ENCODE measurements at regions not wholly inside any gene's neighbourhood (a gene's known extent, or its start where the extent isn't known, plus 50 kb on each side); places are given as distances from the start of the nearest gene placed in this dataset.

DNA sequence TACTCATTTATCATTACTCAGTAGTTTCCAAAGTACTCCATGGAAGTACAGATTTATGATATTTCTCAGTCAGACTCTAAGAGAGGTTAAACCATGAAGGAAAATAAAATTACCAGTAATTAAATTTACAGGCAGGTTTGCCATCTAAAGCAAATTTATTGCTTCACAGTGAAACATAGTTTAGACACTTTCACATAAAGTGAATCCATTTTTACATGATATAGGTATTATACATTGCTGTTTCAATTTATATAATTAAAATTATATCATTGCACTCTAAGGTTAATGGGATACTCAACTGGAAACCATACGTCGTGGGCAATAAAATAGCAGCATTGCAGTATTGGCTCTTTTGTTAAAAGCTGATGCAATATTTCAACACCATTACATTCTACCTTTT, 202.8 kb downstream of the SLIT2 start:
- no peak overlapping the region for H2AFZ ChIP-seq (ENCODE audit: low read length)
- H3K79me2 ChIP-seq (ENCODE audit: insufficient read depth, low read length) = no peaks in the 10 kb centered on the region
- no peaks in the 10 kb centered on the region for H3K9me2 ChIP-seq (ENCODE audit: low read depth, low read length)
- no peak overlapping the region for H3K27ac ChIP-seq (ENCODE audit: low read depth, low read length, poor library complexity, severe bottlenecking)
- no peaks in the 10 kb centered on the region for H3K27me3 ChIP-seq (ENCODE audit: insufficient read depth, low read length)
- H3K4me1 ChIP-seq (ENCODE audit: insufficient read depth, low read length, severe bottlenecking) = no peaks in the 10 kb centered on the region
- no peak overlapping the region for H3K9ac ChIP-seq (ENCODE audit: low read length)
- H3K36me3 ChIP-seq (ENCODE audit: insufficient read depth, low read length) = no peaks in the 10 kb centered on the region
- H4K20me1 ChIP-seq (ENCODE audit: insufficient read depth, low read length) = no peaks in the 10 kb centered on the region
- no peaks in the 10 kb centered on the region for H3F3A ChIP-seq (ENCODE audit: insufficient read depth, low read length)
- H3K4me3 ChIP-seq (ENCODE audit: low read depth, low read length, poor library complexity, severe bottlenecking) = no peak overlapping the region
- no peaks in the 10 kb centered on the region for H3K9me3 ChIP-seq (ENCODE audit: low read length)
- TF ChIP-seq, protein P1, sequence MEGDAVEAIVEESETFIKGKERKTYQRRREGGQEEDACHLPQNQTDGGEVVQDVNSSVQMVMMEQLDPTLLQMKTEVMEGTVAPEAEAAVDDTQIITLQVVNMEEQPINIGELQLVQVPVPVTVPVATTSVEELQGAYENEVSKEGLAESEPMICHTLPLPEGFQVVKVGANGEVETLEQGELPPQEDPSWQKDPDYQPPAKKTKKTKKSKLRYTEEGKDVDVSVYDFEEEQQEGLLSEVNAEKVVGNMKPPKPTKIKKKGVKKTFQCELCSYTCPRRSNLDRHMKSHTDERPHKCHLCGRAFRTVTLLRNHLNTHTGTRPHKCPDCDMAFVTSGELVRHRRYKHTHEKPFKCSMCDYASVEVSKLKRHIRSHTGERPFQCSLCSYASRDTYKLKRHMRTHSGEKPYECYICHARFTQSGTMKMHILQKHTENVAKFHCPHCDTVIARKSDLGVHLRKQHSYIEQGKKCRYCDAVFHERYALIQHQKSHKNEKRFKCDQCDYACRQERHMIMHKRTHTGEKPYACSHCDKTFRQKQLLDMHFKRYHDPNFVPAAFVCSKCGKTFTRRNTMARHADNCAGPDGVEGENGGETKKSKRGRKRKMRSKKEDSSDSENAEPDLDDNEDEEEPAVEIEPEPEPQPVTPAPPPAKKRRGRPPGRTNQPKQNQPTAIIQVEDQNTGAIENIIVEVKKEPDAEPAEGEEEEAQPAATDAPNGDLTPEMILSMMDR (IDR thresholded peaks at IDR 0.05; ENCODE audit: low read length) = no peak
- TF ChIP-seq EZH2 (IDR thresholded peaks at IDR 0.05; ENCODE audit: borderline replicate concordance, low read length) = no peak
- no peak overlapping the region for H3K4me2 ChIP-seq (ENCODE audit: low read length)

DNA sequence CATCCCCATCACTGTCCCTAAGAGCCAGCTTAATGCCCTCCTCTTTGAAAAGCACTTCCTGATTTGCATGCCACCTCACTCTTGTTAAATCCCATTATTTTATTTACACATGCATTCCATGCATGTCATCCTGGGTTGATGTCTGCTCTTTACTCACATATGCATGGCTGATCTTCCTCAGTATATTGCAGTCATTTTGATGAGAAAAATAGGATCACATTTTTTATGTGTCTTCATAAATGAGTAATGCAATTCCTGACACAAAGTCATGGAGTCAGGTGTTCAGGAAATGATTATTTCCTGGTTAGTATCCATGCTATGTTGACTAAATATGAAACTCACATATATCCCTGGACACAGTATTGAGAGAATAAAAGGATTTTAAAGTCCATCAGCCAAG, 204.7 kb downstream of the SLIT2 start:
- Histone ChIP-seq H3F3A (ENCODE audit: insufficient read depth, low read length) (no peaks in the 10 kb centered on the region), H3K4me2 (ENCODE audit: low read length) (no peak overlapping the region)
- TF ChIP-seq, protein P1 (IDR thresholded peaks at IDR 0.05; ENCODE audit: low read length) = no peak
- TF ChIP-seq EZH2 (IDR thresholded peaks at IDR 0.05; ENCODE audit: borderline replicate concordance, low read length) = no peak

DNA sequence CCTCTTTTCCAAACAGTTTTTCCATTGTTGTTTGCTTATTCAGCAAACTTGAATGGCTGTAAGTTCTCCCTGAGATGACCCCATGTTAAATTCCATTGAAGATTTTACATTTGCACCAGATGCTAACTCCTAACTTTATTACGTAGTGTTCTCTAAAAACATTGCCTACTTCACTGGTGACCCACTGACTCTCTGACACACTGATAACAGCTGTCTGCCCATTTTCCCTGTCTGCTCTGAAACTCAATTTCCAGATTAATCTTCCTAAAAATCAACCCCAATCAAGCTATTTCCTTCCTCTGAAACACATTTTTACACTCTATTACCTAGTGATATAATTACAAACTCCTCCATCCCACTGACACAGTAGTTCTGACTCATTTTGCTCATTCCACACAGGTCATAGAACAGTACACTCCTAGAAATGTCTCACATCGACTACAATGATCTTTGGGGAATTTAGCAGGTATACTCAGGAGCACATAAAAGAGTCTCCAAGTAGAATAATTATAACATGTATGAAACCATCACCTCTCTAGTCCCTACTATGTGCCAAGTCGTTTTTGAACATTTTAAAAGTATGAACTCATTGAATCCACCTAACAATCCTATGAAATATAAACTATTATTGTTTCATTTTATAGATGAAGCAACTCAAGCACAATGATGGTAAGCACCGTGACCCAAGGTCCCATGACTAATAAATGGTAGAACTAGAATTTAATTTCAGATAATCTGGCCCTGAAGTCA, 210.9 kb downstream of the SLIT2 start:
- Histone ChIP-seq H3K27me3 (ENCODE audit: insufficient read depth, low read length) (no peaks in the 10 kb centered on the region), H3F3A (ENCODE audit: insufficient read depth, low read length) (no peaks in the 10 kb centered on the region), H3K36me3 (ENCODE audit: insufficient read depth, low read length) (no peaks in the 10 kb centered on the region), H4K20me1 (ENCODE audit: insufficient read depth, low read length) (no peaks in the 10 kb centered on the region), H3K9ac (ENCODE audit: low read length) (no peak overlapping the region), H3K9me2 (ENCODE audit: low read depth, low read length) (no peaks in the 10 kb centered on the region), H3K4me3 (ENCODE audit: low read depth, low read length, poor library complexity, severe bottlenecking) (no peak overlapping the region), H3K79me2 (ENCODE audit: insufficient read depth, low read length) (no peaks in the 10 kb centered on the region), H2AFZ (ENCODE audit: low read length) (no peak overlapping the region), H3K27ac (ENCODE audit: low read depth, low read length, poor library complexity, severe bottlenecking) (no peak overlapping the region), H3K9me3 (ENCODE audit: low read length) (no peaks in the 10 kb centered on the region), H3K4me1 (ENCODE audit: insufficient read depth, low read length, severe bottlenecking) (no peaks in the 10 kb centered on the region), H3K4me2 (ENCODE audit: low read length) (no peak overlapping the region)
- TF ChIP-seq, protein P1 (IDR thresholded peaks at IDR 0.05; ENCODE audit: low read length) = no peak
- TF ChIP-seq EZH2 (IDR thresholded peaks at IDR 0.05; ENCODE audit: borderline replicate concordance, low read length) = no peak

More for the DNA sequence above, 204.7 kb downstream of the SLIT2 start:
- H4K20me1 ChIP-seq (ENCODE audit: insufficient read depth, low read length) = no peaks in the 10 kb centered on the region
- no peaks in the 10 kb centered on the region for H3K4me1 ChIP-seq (ENCODE audit: insufficient read depth, low read length, severe bottlenecking)
- H3K36me3 ChIP-seq (ENCODE audit: insufficient read depth, low read length) = no peaks in the 10 kb centered on the region
- no peak overlapping the region for H3K4me3 ChIP-seq (ENCODE audit: low read depth, low read length, poor library complexity, severe bottlenecking)
- no peaks in the 10 kb centered on the region for H3K9me2 ChIP-seq (ENCODE audit: low read depth, low read length)
- no peaks in the 10 kb centered on the region for H3K9me3 ChIP-seq (ENCODE audit: low read length)
- H2AFZ ChIP-seq (ENCODE audit: low read length) = no peak overlapping the region
- no peak overlapping the region for H3K27ac ChIP-seq (ENCODE audit: low read depth, low read length, poor library complexity, severe bottlenecking)
- no peaks in the 10 kb centered on the region for H3K27me3 ChIP-seq (ENCODE audit: insufficient read depth, low read length)
- no peaks in the 10 kb centered on the region for H3K79me2 ChIP-seq (ENCODE audit: insufficient read depth, low read length)
- H3K9ac ChIP-seq (ENCODE audit: low read length) = no peak overlapping the region

Data from OCI-LY1 (cell line).